PC-9 (cell line): ENCODE measurements at regions not wholly inside any gene's neighbourhood (a gene's known extent, or its start where the extent isn't known, plus 50 kb on each side); places are given as distances from the start of the nearest gene placed in this dataset.

Source experiments
- EZH2 ChIP-seq: fragments of 200-600 bp; sonication (generic); IDR thresholded peaks from 2 replicates; pipeline ENCODE4 v1.8.0; 2017; ENCODE audit warnings: antibody characterized with exemption, low read depth
- TF ChIP-seq, protein P1 (sequence below): fragments of 200-600 bp; sonication (generic); conservative IDR thresholded peaks from 2 replicates; pipeline ENCODE4 v1.6.1; 2017; ENCODE audit warnings: mixed run types, antibody characterized with exemption, mild to moderate bottlenecking, moderate library complexity

DNA sequence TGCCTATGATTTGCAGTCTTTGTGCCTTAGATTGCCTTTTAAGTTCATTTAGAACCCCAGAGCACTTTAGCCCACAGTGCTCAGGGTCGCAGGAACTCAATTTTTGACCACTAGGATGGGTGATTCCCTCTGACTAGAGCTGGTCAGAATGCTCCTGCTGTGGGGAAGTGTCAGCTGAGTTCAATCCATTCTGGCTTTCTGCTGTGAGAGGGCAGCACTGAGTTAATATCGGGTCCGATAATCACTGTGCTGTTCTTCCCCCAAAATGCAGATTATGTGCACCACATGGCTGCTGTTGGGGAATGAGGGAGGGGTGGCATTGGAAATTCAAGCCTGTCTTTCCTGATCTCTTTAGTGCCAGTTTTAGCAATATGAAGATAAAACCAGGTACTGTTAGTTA is 886.4 kb downstream of the DNAJB9 start:
- no peak for TF ChIP-seq EZH2
- TF ChIP-seq, protein P1, sequence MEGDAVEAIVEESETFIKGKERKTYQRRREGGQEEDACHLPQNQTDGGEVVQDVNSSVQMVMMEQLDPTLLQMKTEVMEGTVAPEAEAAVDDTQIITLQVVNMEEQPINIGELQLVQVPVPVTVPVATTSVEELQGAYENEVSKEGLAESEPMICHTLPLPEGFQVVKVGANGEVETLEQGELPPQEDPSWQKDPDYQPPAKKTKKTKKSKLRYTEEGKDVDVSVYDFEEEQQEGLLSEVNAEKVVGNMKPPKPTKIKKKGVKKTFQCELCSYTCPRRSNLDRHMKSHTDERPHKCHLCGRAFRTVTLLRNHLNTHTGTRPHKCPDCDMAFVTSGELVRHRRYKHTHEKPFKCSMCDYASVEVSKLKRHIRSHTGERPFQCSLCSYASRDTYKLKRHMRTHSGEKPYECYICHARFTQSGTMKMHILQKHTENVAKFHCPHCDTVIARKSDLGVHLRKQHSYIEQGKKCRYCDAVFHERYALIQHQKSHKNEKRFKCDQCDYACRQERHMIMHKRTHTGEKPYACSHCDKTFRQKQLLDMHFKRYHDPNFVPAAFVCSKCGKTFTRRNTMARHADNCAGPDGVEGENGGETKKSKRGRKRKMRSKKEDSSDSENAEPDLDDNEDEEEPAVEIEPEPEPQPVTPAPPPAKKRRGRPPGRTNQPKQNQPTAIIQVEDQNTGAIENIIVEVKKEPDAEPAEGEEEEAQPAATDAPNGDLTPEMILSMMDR = no peak
